K562 (cell line): ENCODE measurements at regions not wholly inside any gene's neighbourhood (a gene's known extent, or its start where the extent isn't known, plus 50 kb on each side); places are given as distances from the start of the nearest gene placed in this dataset.
A peak's percentile ranks its signal among the peaks of the same experiment; 100 is the strongest.

Experiments
- BCOR ChIP-seq: fragments of 450-650 bp; IDR thresholded peaks from 2 replicates; pipeline ENCODE4 v1.6.1; 2016
- CBFA2T2 ChIP-seq: fragments of 450-650 bp; conservative IDR thresholded peaks from 2 replicates; pipeline ENCODE4 v1.6.1; 2017; ENCODE audit warnings: mild to moderate bottlenecking
- CEBPB ChIP-seq: fragments of 450-650 bp; IDR thresholded peaks from 2 replicates; pipeline ENCODE4 v1.6.1; 2016; ENCODE audit warnings: missing genetic modification characterization, missing compliant biosample characterization
- CTBP1 ChIP-seq: fragments of 450-650 bp; IDR thresholded peaks from 2 replicates; pipeline ENCODE4 v1.6.1; 2016; ENCODE audit warnings: borderline replicate concordance
- ESRRB ChIP-seq: fragments of 250-450 bp; sonication (Bioruptor Pico); IDR thresholded peaks from 2 replicates; pipeline ENCODE4 v1.5.0; 2020; ENCODE audit warnings: mild to moderate bottlenecking, moderate library complexity, borderline replicate concordance
- EWSR1 ChIP-seq: fragments of 450-650 bp; IDR thresholded peaks from 2 replicates; pipeline ENCODE4 v1.6.1; 2018; ENCODE audit warnings: borderline replicate concordance, mild to moderate bottlenecking, low read depth, moderate library complexity; ENCODE audit not compliant: partially characterized antibody
- HDAC1 ChIP-seq, 2 experiments: fragments of 450-650 bp; IDR thresholded peaks; 2 replicates each; pipeline ENCODE4 v1.6.1; 2016 to 2017; ENCODE audit warnings: inconsistent platforms in 1 of 2, mild to moderate bottlenecking in 1 of 2, moderate library complexity in 1 of 2
- LCOR ChIP-seq: sonication (generic); formaldehyde crosslinking; IDR thresholded peaks from 2 replicates; pipeline ENCODE4 v1.8.0; 2022; ENCODE audit warnings: mild to moderate bottlenecking, missing genetic modification reagents
- MTA1 ChIP-seq: fragments of 450-650 bp; IDR thresholded peaks from 2 replicates; pipeline ENCODE4 v1.6.1; 2017; ENCODE audit warnings: borderline replicate concordance
- PBX2 ChIP-seq, 2 experiments: IDR thresholded peaks in 1 of 2; conservative IDR thresholded peaks in 1 of 2; 2 replicates each; pipeline ENCODE4 v1.6.1; 2016; ENCODE audit warnings: low read depth in 2 of 2, mild to moderate bottlenecking in 1 of 2, missing compliant biosample characterization in 1 of 2, missing genetic modification characterization in 1 of 2, moderate library complexity in 1 of 2
- PHF21A ChIP-seq: fragments of 450-650 bp; IDR thresholded peaks from 2 replicates; pipeline ENCODE4 v1.6.1; 2017; ENCODE audit warnings: low read depth, borderline replicate concordance
- PURB ChIP-seq: sonication (generic); formaldehyde crosslinking; IDR thresholded peaks from 2 replicates; pipeline ENCODE4 v1.9.0; 2021; ENCODE audit warnings: low read depth, mild to moderate bottlenecking, missing genetic modification reagents
- RBM14 ChIP-seq: fragments of 200-400 bp; formaldehyde crosslinking; IDR thresholded peaks from 2 replicates; pipeline ENCODE4 v1.6.1; 2018; ENCODE audit warnings: low read depth, mild to moderate bottlenecking, low read length, moderate library complexity, borderline replicate concordance; ENCODE audit not compliant: insufficient read depth
- RBM22 ChIP-seq: fragments of 200-400 bp; formaldehyde crosslinking; IDR thresholded peaks from 2 replicates; pipeline ENCODE4 v1.6.1; 2018; ENCODE audit warnings: low read length, low read depth; ENCODE audit not compliant: poor library complexity, severe bottlenecking
- SREBF2 ChIP-seq: sonication (generic); formaldehyde crosslinking; IDR thresholded peaks from 2 replicates; pipeline ENCODE4 v1.4.0; 2020; ENCODE audit warnings: mild to moderate bottlenecking, missing genetic modification reagents
- SRSF9 ChIP-seq: fragments of 200-400 bp; formaldehyde crosslinking; IDR thresholded peaks from 2 replicates; pipeline ENCODE4 v1.6.1; 2017; ENCODE audit warnings: low read depth, low read length, borderline replicate concordance
- TCF3 ChIP-seq: sonication (generic); formaldehyde crosslinking; IDR thresholded peaks from 2 replicates; pipeline ENCODE4 v1.4.0; 2020; ENCODE audit warnings: mild to moderate bottlenecking, missing genetic modification reagents
- ZNF133 ChIP-seq: fragments of 250-450 bp; sonication (Bioruptor Pico); IDR thresholded peaks from 2 replicates; pipeline ENCODE4 v1.4.0; 2020; ENCODE audit warnings: mild to moderate bottlenecking
- ZNF23 ChIP-seq: fragments of 250-450 bp; sonication (Bioruptor Pico); IDR thresholded peaks from 2 replicates; pipeline ENCODE4 v1.4.0; 2020; ENCODE audit warnings: mild to moderate bottlenecking
- ZNF551 ChIP-seq: fragments of 250-450 bp; sonication (Bioruptor Pico); IDR thresholded peaks from 2 replicates; pipeline ENCODE4 v1.5.0; 2021; ENCODE audit warnings: mild to moderate bottlenecking, moderate library complexity
- TF ChIP-seq, protein P1 (sequence below): fragments of 450-650 bp; IDR thresholded peaks from 2 replicates; pipeline ENCODE4 v1.6.1; 2018; ENCODE audit not compliant: partially characterized antibody
- TF ChIP-seq, protein P2 (sequence below): fragments of 250-450 bp; sonication (Bioruptor Pico); IDR thresholded peaks from 2 replicates; pipeline ENCODE4 v1.8.0; 2021; ENCODE audit warnings: borderline replicate concordance, mild to moderate bottlenecking, moderate library complexity; ENCODE audit not compliant: poor library complexity, severe bottlenecking

- TF ChIP-seq, protein P1, sequence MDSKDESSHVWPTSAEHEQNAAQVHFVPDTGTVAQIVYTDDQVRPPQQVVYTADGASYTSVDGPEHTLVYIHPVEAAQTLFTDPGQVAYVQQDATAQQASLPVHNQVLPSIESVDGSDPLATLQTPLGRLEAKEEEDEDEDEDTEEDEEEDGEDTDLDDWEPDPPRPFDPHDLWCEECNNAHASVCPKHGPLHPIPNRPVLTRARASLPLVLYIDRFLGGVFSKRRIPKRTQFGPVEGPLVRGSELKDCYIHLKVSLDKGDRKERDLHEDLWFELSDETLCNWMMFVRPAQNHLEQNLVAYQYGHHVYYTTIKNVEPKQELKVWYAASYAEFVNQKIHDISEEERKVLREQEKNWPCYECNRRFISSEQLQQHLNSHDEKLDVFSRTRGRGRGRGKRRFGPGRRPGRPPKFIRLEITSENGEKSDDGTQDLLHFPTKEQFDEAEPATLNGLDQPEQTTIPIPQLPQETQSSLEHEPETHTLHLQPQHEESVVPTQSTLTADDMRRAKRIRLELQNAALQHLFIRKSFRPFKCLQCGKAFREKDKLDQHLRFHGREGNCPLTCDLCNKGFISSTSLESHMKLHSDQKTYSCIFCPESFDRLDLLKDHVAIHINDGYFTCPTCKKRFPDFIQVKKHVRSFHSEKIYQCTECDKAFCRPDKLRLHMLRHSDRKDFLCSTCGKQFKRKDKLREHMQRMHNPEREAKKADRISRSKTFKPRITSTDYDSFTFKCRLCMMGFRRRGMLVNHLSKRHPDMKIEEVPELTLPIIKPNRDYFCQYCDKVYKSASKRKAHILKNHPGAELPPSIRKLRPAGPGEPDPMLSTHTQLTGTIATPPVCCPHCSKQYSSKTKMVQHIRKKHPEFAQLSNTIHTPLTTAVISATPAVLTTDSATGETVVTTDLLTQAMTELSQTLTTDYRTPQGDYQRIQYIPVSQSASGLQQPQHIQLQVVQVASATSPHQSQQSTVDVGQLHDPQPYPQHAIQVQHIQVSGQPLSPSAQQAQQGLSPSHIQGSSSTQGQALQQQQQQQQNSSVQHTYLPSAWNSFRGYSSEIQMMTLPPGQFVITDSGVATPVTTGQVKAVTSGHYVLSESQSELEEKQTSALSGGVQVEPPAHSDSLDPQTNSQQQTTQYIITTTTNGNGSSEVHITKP, result no peak
- no peak; the same call in 1 of the 2 replicates for TF ChIP-seq ZNF133 (CRISPR knock-in tag)
- no peak for TF ChIP-seq EWSR1
- no peak for TF ChIP-seq PBX2 (CRISPR knock-in tag; IDR thresholded peaks at IDR 0.05; ENCODE audit: low read depth)
- no peak for TF ChIP-seq PBX2 (tag; conservative IDR thresholded peaks at IDR 0.05; ENCODE audit: low read depth)
- peak; percentile 100 for TF ChIP-seq BCOR
- TF ChIP-seq MTA1, result peak; percentile 68
- peak; percentile 83; the same call in 1 of the 2 replicates for TF ChIP-seq LCOR
- TF ChIP-seq ZNF551 (CRISPR knock-in tag), result no peak
- no peak for TF ChIP-seq RBM14
- TF ChIP-seq, protein P2, sequence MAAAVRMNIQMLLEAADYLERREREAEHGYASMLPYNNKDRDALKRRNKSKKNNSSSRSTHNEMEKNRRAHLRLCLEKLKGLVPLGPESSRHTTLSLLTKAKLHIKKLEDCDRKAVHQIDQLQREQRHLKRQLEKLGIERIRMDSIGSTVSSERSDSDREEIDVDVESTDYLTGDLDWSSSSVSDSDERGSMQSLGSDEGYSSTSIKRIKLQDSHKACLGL (CRISPR knock-in tag), result no peak
- TF ChIP-seq ZNF23 (CRISPR knock-in tag), result no peak
- no peak for TF ChIP-seq SREBF2 (CRISPR knock-in tag)
- no peak for TF ChIP-seq PURB (CRISPR knock-in tag)
- no peak for TF ChIP-seq ESRRB (CRISPR knock-in tag)
- TF ChIP-seq SRSF9, result no peak
- TF ChIP-seq RBM22, result peak; percentile 78
- no peak for TF ChIP-seq TCF3
- TF ChIP-seq CTBP1, result peak; percentile 80
- TF ChIP-seq CEBPB (tag), result peak; percentile 79
- peak; percentile 43 to 82 for TF ChIP-seq HDAC1 (IDR thresholded peaks at IDR 0.05)
- no peak; the same call in 1 of the 2 replicates for TF ChIP-seq CBFA2T2
- no peak; the same call in 1 of the 2 replicates for TF ChIP-seq PHF21A
Measured at GRCh38 chr1:212558693-212559480, 49.7 kb upstream of the ATF3 start (continued).
